A549 (cell line): ENCODE measurements at regions not wholly inside any gene's neighbourhood (a gene's known extent, or its start where the extent isn't known, plus 50 kb on each side); places are given as distances from the start of the nearest gene placed in this dataset.

ENCODE experiments used
- CEBPB ChIP-seq, 2 experiments: fragments of >200 bp in 1 of 2; sonication (Bioruptor Twin) in 1 of 2; formaldehyde crosslinking in 1 of 2; IDR thresholded peaks; 2 replicates each; pipeline ENCODE4 v1.6.1; 2012 to 2016
- CHD2 ChIP-seq: fragments of 150-350 bp; IDR thresholded peaks from 2 replicates; pipeline ENCODE4 v1.6.1; 2014; ENCODE audit warnings: low read length; ENCODE audit not compliant: partially characterized antibody
- CTCF ChIP-seq: fragments of >200 bp; sonication (Bioruptor Twin); formaldehyde crosslinking; IDR thresholded peaks from 3 replicates; pipeline ENCODE4 v1.5.1; 2016
- E2F6 ChIP-seq: IDR thresholded peaks from 2 replicates; pipeline ENCODE4 v1.6.1; 2012; ENCODE audit warnings: low read depth, borderline replicate concordance
- ELK1 ChIP-seq: fragments of 150-350 bp; IDR thresholded peaks from 2 replicates; pipeline ENCODE4 v1.6.1; 2014; ENCODE audit warnings: low read depth, mild to moderate bottlenecking, low read length
- JUN ChIP-seq, 2 experiments: fragments of >200 bp; sonication (Bioruptor Twin); formaldehyde crosslinking; IDR thresholded peaks; 2 replicates in 1 of 2; 3 replicates in 1 of 2; pipeline ENCODE4 v1.6.1; 2016 to 2017
- MAX ChIP-seq: IDR thresholded peaks from 2 replicates; pipeline ENCODE4 v1.6.1; 2012
- PBX3 ChIP-seq: IDR thresholded peaks from 2 replicates; pipeline ENCODE4 v1.6.1; 2012
- POLR2A ChIP-seq: IDR thresholded peaks from 2 replicates; pipeline ENCODE4 v1.6.1; 2012; ENCODE audit warnings: mild to moderate bottlenecking, low read length
- RCOR1 ChIP-seq: fragments of 150-350 bp; IDR thresholded peaks from 2 replicates; pipeline ENCODE4 v1.6.1; 2014; ENCODE audit warnings: antibody characterized with exemption, low read length, low read depth
- REST ChIP-seq: fragments of 200-600 bp; sonication (generic); IDR thresholded peaks from 2 replicates; pipeline ENCODE4 v1.6.1; 2016; ENCODE audit warnings: antibody characterized with exemption, mild to moderate bottlenecking, moderate library complexity
- SMC3 ChIP-seq: fragments of >200 bp; sonication (Bioruptor Twin); formaldehyde crosslinking; IDR thresholded peaks from 3 replicates; pipeline ENCODE4 v1.6.1; 2018; ENCODE audit warnings: inconsistent platforms
- USF2 ChIP-seq: fragments of 450-650 bp; IDR thresholded peaks from 2 replicates; pipeline ENCODE4 v1.6.1; 2014; ENCODE audit warnings: antibody characterized with exemption
- ZSCAN20 ChIP-seq: fragments of 250-450 bp; sonication (Bioruptor Pico); IDR thresholded peaks from 2 replicates; pipeline ENCODE4 v1.8.0; 2022; ENCODE audit warnings: mild to moderate bottlenecking, moderate library complexity

GRCh38 chr6:7033202-7033601 is 74.6 kb upstream of the RREB1 start:
- TF ChIP-seq ZSCAN20 (CRISPR knock-in tag): no peak
- TF ChIP-seq CTCF: no peak
- TF ChIP-seq ELK1: no peak
- no peak for TF ChIP-seq JUN (IDR thresholded peaks at IDR 0.05)
- no peak for TF ChIP-seq SMC3
- TF ChIP-seq REST: no peak
- TF ChIP-seq USF2: no peak
- TF ChIP-seq MAX: no peak
- no peak for TF ChIP-seq CEBPB (IDR thresholded peaks at IDR 0.05)
- no peak for TF ChIP-seq RCOR1
- TF ChIP-seq CHD2: no peak
- TF ChIP-seq POLR2A: no peak
- TF ChIP-seq PBX3: no peak
- TF ChIP-seq E2F6: no peak
